ENCODE measurements at regions not wholly inside any gene's neighbourhood (a gene's known extent, or its start where the extent isn't known, plus 50 kb on each side); places are given as distances from the start of the nearest gene placed in this dataset.

GRCh38 chr14:96638041-96638855 is 136.1 kb downstream of the PAPOLA start:
- Histone ChIP-seq H3K4me3 (ENCODE audit: low read length in 2 of 2) (no peak overlapping the region), H3K9me3 (ENCODE audit: control insufficient read depth in 2 of 2, low read length in 2 of 2) (no peaks in the 10 kb centered on the region), H3K27ac (ENCODE audit: low read length) (no peak overlapping the region), H3K27me3 (ENCODE audit: control insufficient read depth in 1 of 2, insufficient read depth in 2 of 2, low read length in 2 of 2) (no peaks in the 10 kb centered on the region), H3K4me1 (ENCODE audit: control insufficient read depth, insufficient read depth, low read length) (no peaks in the 10 kb centered on the region), H3K36me3 (ENCODE audit: control insufficient read depth in 2 of 2, insufficient read depth in 2 of 2, low read length in 2 of 2) (no peaks in the 10 kb centered on the region), H3K9ac (ENCODE audit: low read length in 2 of 2) (no peak overlapping the region)

- no peaks in the 10 kb centered on the region for H3K27me3 ChIP-seq (ENCODE audit: control insufficient read depth in 1 of 2, insufficient read depth in 2 of 2, low read length in 2 of 2)
- H3K9ac ChIP-seq (ENCODE audit: low read length in 2 of 2): no peak overlapping the region
- no peaks in the 10 kb centered on the region for H3K36me3 ChIP-seq (ENCODE audit: control insufficient read depth in 2 of 2, insufficient read depth in 2 of 2, low read length in 2 of 2)
- no peak overlapping the region for H3K4me3 ChIP-seq (ENCODE audit: low read length in 2 of 2)
- no peak overlapping the region for H3K27ac ChIP-seq (ENCODE audit: low read length)
- no peaks in the 10 kb centered on the region for H3K9me3 ChIP-seq (ENCODE audit: control insufficient read depth in 2 of 2, low read length in 2 of 2)
- no peaks in the 10 kb centered on the region for H3K4me1 ChIP-seq (ENCODE audit: control insufficient read depth, insufficient read depth, low read length)
These were observed 137.4 kb downstream of the PAPOLA start for GRCh38 chr14:96639550-96639949.

- no peaks in the 10 kb centered on the region for H3K4me1 ChIP-seq (ENCODE audit: control insufficient read depth, insufficient read depth, low read length)
- peaks cover 0 to 6% of the 10 kb centered on the region in 2 donors for H3K9me3 ChIP-seq (ENCODE audit: control insufficient read depth in 2 of 2, low read length in 2 of 2)
- no peak overlapping the region for H3K27ac ChIP-seq (ENCODE audit: low read length)
- peaks cover 0 to 4% of the 10 kb centered on the region in 2 donors for H3K27me3 ChIP-seq (ENCODE audit: control insufficient read depth in 1 of 2, insufficient read depth in 2 of 2, low read length in 2 of 2)
- H3K36me3 ChIP-seq (ENCODE audit: control insufficient read depth in 2 of 2, insufficient read depth in 2 of 2, low read length in 2 of 2): no peaks in the 10 kb centered on the region
- H3K4me3 ChIP-seq (ENCODE audit: low read length in 2 of 2): no peak overlapping the region
- no peak overlapping the region for H3K9ac ChIP-seq (ENCODE audit: low read length in 2 of 2)
These were observed 146.5 kb downstream of the PAPOLA start for GRCh38 chr14:96648506-96649326.

- Histone ChIP-seq H3K4me3 (ENCODE audit: low read length in 2 of 2) (no peak overlapping the region), H3K4me1 (ENCODE audit: control insufficient read depth, insufficient read depth, low read length) (no peaks in the 10 kb centered on the region), H3K36me3 (ENCODE audit: control insufficient read depth in 2 of 2, insufficient read depth in 2 of 2, low read length in 2 of 2) (no peaks in the 10 kb centered on the region), H3K9me3 (ENCODE audit: control insufficient read depth in 2 of 2, low read length in 2 of 2) (peaks cover 0 to 6% of the 10 kb centered on the region in 2 donors), H3K9ac (ENCODE audit: low read length in 2 of 2) (no peak overlapping the region), H3K27ac (ENCODE audit: low read length) (no peak overlapping the region), H3K27me3 (ENCODE audit: control insufficient read depth in 1 of 2, insufficient read depth in 2 of 2, low read length in 2 of 2) (peaks cover 0 to 4% of the 10 kb centered on the region in 2 donors)
These were observed 147.1 kb downstream of the PAPOLA start for GRCh38 chr14:96649327-96649601.

- Histone ChIP-seq H3K27ac (ENCODE audit: low read length) (no peak overlapping the region), H3K36me3 (ENCODE audit: control insufficient read depth in 2 of 2, insufficient read depth in 2 of 2, low read length in 2 of 2) (no peaks in the 10 kb centered on the region), H3K4me3 (ENCODE audit: low read length in 2 of 2) (no peak overlapping the region), H3K4me1 (ENCODE audit: control insufficient read depth, insufficient read depth, low read length) (no peaks in the 10 kb centered on the region), H3K27me3 (ENCODE audit: control insufficient read depth in 1 of 2, insufficient read depth in 2 of 2, low read length in 2 of 2) (peaks cover 0 to 2% of the 10 kb centered on the region in 2 donors), H3K9me3 (ENCODE audit: control insufficient read depth in 2 of 2, low read length in 2 of 2) (peaks cover 9 to 10% of the 10 kb centered on the region in 2 donors), H3K9ac (ENCODE audit: low read length in 2 of 2) (no peak overlapping the region)
These were observed 143.6 kb upstream of the VRK1 start for GRCh38 chr14:96653597-96653996.

- Histone ChIP-seq H3K9me3 (ENCODE audit: control insufficient read depth in 2 of 2, low read length in 2 of 2) (peaks cover 5 to 10% of the 10 kb centered on the region in 2 donors), H3K9ac (ENCODE audit: low read length in 2 of 2) (no peak overlapping the region), H3K27me3 (ENCODE audit: control insufficient read depth in 1 of 2, insufficient read depth in 2 of 2, low read length in 2 of 2) (peaks cover 5 to 10% of the 10 kb centered on the region in 2 donors), H3K4me1 (ENCODE audit: control insufficient read depth, insufficient read depth, low read length) (no peaks in the 10 kb centered on the region), H3K4me3 (ENCODE audit: low read length in 2 of 2) (no peak overlapping the region), H3K36me3 (ENCODE audit: control insufficient read depth in 2 of 2, insufficient read depth in 2 of 2, low read length in 2 of 2) (no peaks in the 10 kb centered on the region), H3K27ac (ENCODE audit: low read length) (no peak overlapping the region)
These were observed 138.6 kb upstream of the VRK1 start for GRCh38 chr14:96658611-96659010.

- H3K27ac ChIP-seq (ENCODE audit: low read length): no peak overlapping the region
- no peak overlapping the region for H3K4me3 ChIP-seq (ENCODE audit: low read length in 2 of 2)
- H3K9me3 ChIP-seq (ENCODE audit: control insufficient read depth in 2 of 2, low read length in 2 of 2): peaks cover 7 to 10% of the 10 kb centered on the region in 2 donors
- H3K36me3 ChIP-seq (ENCODE audit: control insufficient read depth in 2 of 2, insufficient read depth in 2 of 2, low read length in 2 of 2): no peaks in the 10 kb centered on the region
- H3K4me1 ChIP-seq (ENCODE audit: control insufficient read depth, insufficient read depth, low read length): no peaks in the 10 kb centered on the region
- H3K27me3 ChIP-seq (ENCODE audit: control insufficient read depth in 1 of 2, insufficient read depth in 2 of 2, low read length in 2 of 2): peaks cover 5 to 13% of the 10 kb centered on the region in 2 donors
- H3K9ac ChIP-seq (ENCODE audit: low read length in 2 of 2): no peak overlapping the region
These were observed 137.1 kb upstream of the VRK1 start for GRCh38 chr14:96660123-96660522.

- H3K36me3 ChIP-seq (ENCODE audit: control insufficient read depth in 2 of 2, insufficient read depth in 2 of 2, low read length in 2 of 2): no peaks in the 10 kb centered on the region
- no peak overlapping the region for H3K4me3 ChIP-seq (ENCODE audit: low read length in 2 of 2)
- peaks cover 5 to 14% of the 10 kb centered on the region in 2 donors for H3K27me3 ChIP-seq (ENCODE audit: control insufficient read depth in 1 of 2, insufficient read depth in 2 of 2, low read length in 2 of 2)
- no peaks in the 10 kb centered on the region for H3K4me1 ChIP-seq (ENCODE audit: control insufficient read depth, insufficient read depth, low read length)
- H3K9ac ChIP-seq (ENCODE audit: low read length in 2 of 2): no peak overlapping the region
- H3K9me3 ChIP-seq (ENCODE audit: control insufficient read depth in 2 of 2, low read length in 2 of 2): peaks cover 8 to 10% of the 10 kb centered on the region in 2 donors
- no peak overlapping the region for H3K27ac ChIP-seq (ENCODE audit: low read length)
These were observed 136.5 kb upstream of the VRK1 start for GRCh38 chr14:96660667-96661066.

- Histone ChIP-seq H3K4me3 (ENCODE audit: low read length in 2 of 2) (no peak overlapping the region), H3K4me1 (ENCODE audit: control insufficient read depth, insufficient read depth, low read length) (no peaks in the 10 kb centered on the region), H3K9me3 (ENCODE audit: control insufficient read depth in 2 of 2, low read length in 2 of 2) (peaks cover 8 to 10% of the 10 kb centered on the region in 2 donors), H3K27ac (ENCODE audit: low read length) (no peak overlapping the region), H3K27me3 (ENCODE audit: control insufficient read depth in 1 of 2, insufficient read depth in 2 of 2, low read length in 2 of 2) (peaks cover 5 to 15% of the 10 kb centered on the region in 2 donors), H3K9ac (ENCODE audit: low read length in 2 of 2) (no peak overlapping the region), H3K36me3 (ENCODE audit: control insufficient read depth in 2 of 2, insufficient read depth in 2 of 2, low read length in 2 of 2) (no peaks in the 10 kb centered on the region)
These were observed 135.8 kb upstream of the VRK1 start for GRCh38 chr14:96661244-96661969.

- peaks cover 3% of the 10 kb centered on the region in 2 donors for H3K9me3 ChIP-seq (ENCODE audit: control insufficient read depth in 2 of 2, low read length in 2 of 2)
- no peak overlapping the region for H3K4me3 ChIP-seq (ENCODE audit: low read length in 2 of 2)
- no peaks in the 10 kb centered on the region for H3K36me3 ChIP-seq (ENCODE audit: control insufficient read depth in 2 of 2, insufficient read depth in 2 of 2, low read length in 2 of 2)
- H3K9ac ChIP-seq (ENCODE audit: low read length in 2 of 2): no peak overlapping the region
- no peaks in the 10 kb centered on the region for H3K4me1 ChIP-seq (ENCODE audit: control insufficient read depth, insufficient read depth, low read length)
- H3K27me3 ChIP-seq (ENCODE audit: control insufficient read depth in 1 of 2, insufficient read depth in 2 of 2, low read length in 2 of 2): peaks cover 5 to 15% of the 10 kb centered on the region in 2 donors
- no peak overlapping the region for H3K27ac ChIP-seq (ENCODE audit: low read length)
These were observed 134.8 kb upstream of the VRK1 start for GRCh38 chr14:96662116-96662970.

All from stomach smooth muscle (tissue), 2 donors.